ENCODE measurements at regions not wholly inside any gene's neighbourhood (a gene's known extent, or its start where the extent isn't known, plus 50 kb on each side); places are given as distances from the start of the nearest gene placed in this dataset.

- no peak for TF ChIP-seq CTCF (IDR thresholded peaks at IDR 0.05)
- no peak for TF ChIP-seq POLR2A (IDR thresholded peaks at IDR 0.05)
Measured at GRCh38 chr16:50953290-50953689, 197.8 kb downstream of the SALL1 start.

Measured in heart left ventricle (tissue), 13 donors.